ENCODE measurements at regions not wholly inside any gene's neighbourhood (a gene's known extent, or its start where the extent isn't known, plus 50 kb on each side); places are given as distances from the start of the nearest gene placed in this dataset.

DNA sequence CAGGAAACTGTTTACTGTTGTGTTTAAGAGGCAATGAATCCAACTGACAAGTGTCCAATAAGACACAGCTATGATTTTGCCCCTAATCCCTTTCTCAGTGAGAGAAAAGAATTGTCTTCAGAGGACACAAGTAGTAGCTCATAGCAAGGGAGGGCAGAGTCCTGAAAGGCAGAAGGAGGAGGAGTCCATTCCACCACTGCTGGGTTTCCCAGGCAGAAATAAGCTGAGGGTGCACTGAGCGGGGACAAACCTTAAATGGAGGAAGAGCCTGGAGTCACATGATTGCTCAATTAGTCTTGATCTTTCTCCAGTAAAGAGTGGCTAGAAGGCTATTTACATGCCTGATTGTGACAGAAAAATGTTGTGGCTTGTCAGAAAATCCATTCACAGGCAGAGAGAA lies 573.8 kb downstream of the POM121L12 start:
- H3K9ac ChIP-seq (ENCODE audit: low read length), result no peak overlapping the region
- ATAC-seq (no peak), DNase-seq (ENCODE audit: low read depth, low spot score) (no peak)
- no peak for TF ChIP-seq POLR2AphosphoS5 (IDR thresholded peaks at IDR 0.05; ENCODE audit: low read depth, low read length)
- TF ChIP-seq FOSL1 (IDR thresholded peaks at IDR 0.05; ENCODE audit: low read depth), result no peak
- POLR2A ChIA-PET, result no interaction called here
- H3K79me2 ChIP-seq (ENCODE audit: insufficient read depth, low read length), result no peaks in the 10 kb centered on the region
- no peaks in the 10 kb centered on the region for H4K20me1 ChIP-seq (ENCODE audit: insufficient read depth)
- no peaks in the 10 kb centered on the region for H3K36me3 ChIP-seq (ENCODE audit: control insufficient read depth in 1 of 2, insufficient read depth in 2 of 2, low read length in 2 of 2)
- RAD21 ChIA-PET (ENCODE audit: low non-redundant PET in 1 of 2, low total read pairs in 2 of 2, uncharacterized antibody in 2 of 2, unreplicated experiment in 2 of 2), result no interaction called here
- no peaks in the 10 kb centered on the region for H3K4me1 ChIP-seq (ENCODE audit: control insufficient read depth in 1 of 2, insufficient read depth in 2 of 2, low read length in 2 of 2)
- H3K27ac ChIP-seq (ENCODE audit: low read depth, low read length), result no peak overlapping the region
- H3K9me3 ChIP-seq (ENCODE audit: control insufficient read depth in 1 of 2, insufficient read depth in 1 of 2, low read depth in 1 of 2, low read length in 2 of 2), result peaks cover 11 to 16% of the 10 kb centered on the region in 2 experiments; a peak in 2 of 4 replicates
- no TSS peak for BruUV-seq (replicated peaks)
- H3K27me3 ChIP-seq (ENCODE audit: insufficient read depth, low read length), result no peaks in the 10 kb centered on the region
- H2AFZ ChIP-seq (ENCODE audit: low read depth, low read length, poor library complexity, severe bottlenecking), result no peak overlapping the region
- H3K9me2 ChIP-seq (ENCODE audit: insufficient read depth), result no peaks in the 10 kb centered on the region
- no peak overlapping the region for H3K4me3 ChIP-seq (replicated peaks in 1 of 2; ENCODE audit: low read depth in 1 of 2, low read length in 2 of 2)
- CTCF ChIA-PET, result no interaction called here
- intact Hi-C loops (cut with micrococcal nuclease), result no loop called here
- H3K4me2 ChIP-seq (ENCODE audit: low read length), result no peak overlapping the region

DNA sequence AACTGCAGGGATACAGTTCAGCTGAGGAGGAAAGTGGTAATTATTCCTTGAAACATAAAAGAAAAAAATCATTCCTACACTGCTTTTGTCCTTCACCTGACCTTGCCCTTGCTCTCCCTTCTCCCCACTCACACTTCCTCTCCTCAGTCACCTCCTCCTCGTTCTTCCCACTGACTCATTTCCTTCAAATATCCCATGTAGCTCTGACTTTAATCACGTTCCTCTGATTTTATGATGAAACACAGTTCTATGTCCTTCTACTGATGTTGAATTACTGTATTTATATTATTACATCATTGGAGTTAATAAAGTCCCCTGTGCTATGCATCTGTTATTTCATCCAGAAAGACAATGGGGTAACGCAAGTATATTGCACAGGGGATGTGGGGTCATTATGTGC lies 575.6 kb downstream of the POM121L12 start:
- H3K4me2 ChIP-seq (ENCODE audit: low read length), result no peak overlapping the region
- TF ChIP-seq JUND (IDR thresholded peaks at IDR 0.05) (no peak), ZBTB33 (IDR thresholded peaks at IDR 0.05; ENCODE audit: extremely low read depth, insufficient replicate concordance, low read length) (no peak), EGR1 (IDR thresholded peaks at IDR 0.05; ENCODE audit: low read depth) (no peak), SP1 (IDR thresholded peaks at IDR 0.05; ENCODE audit: low read depth) (no peak), ELF1 (IDR thresholded peaks at IDR 0.05; ENCODE audit: borderline replicate concordance, low read depth) (no peak), EZH2phosphoT487 (IDR thresholded peaks at IDR 0.05; ENCODE audit: borderline replicate concordance) (no peak), CBX3 (IDR thresholded peaks at IDR 0.05; ENCODE audit: low read depth) (no peak), RAD21 (IDR thresholded peaks at IDR 0.05; ENCODE audit: low read depth) (no peak), ATF3 (IDR thresholded peaks at IDR 0.05) (no peak), CEBPB (IDR thresholded peaks at IDR 0.05; ENCODE audit: low read depth) (no peak), FOSL1 (IDR thresholded peaks at IDR 0.05; ENCODE audit: low read depth) (no peak), SRF (IDR thresholded peaks at IDR 0.05; ENCODE audit: low read depth) (no peak), SIN3A (IDR thresholded peaks at IDR 0.05; ENCODE audit: low read depth) (no peak)
- TF ChIP-seq, protein P1, sequence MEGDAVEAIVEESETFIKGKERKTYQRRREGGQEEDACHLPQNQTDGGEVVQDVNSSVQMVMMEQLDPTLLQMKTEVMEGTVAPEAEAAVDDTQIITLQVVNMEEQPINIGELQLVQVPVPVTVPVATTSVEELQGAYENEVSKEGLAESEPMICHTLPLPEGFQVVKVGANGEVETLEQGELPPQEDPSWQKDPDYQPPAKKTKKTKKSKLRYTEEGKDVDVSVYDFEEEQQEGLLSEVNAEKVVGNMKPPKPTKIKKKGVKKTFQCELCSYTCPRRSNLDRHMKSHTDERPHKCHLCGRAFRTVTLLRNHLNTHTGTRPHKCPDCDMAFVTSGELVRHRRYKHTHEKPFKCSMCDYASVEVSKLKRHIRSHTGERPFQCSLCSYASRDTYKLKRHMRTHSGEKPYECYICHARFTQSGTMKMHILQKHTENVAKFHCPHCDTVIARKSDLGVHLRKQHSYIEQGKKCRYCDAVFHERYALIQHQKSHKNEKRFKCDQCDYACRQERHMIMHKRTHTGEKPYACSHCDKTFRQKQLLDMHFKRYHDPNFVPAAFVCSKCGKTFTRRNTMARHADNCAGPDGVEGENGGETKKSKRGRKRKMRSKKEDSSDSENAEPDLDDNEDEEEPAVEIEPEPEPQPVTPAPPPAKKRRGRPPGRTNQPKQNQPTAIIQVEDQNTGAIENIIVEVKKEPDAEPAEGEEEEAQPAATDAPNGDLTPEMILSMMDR (IDR thresholded peaks at IDR 0.05 in 2 of 3, conservative IDR thresholded peaks at IDR 0.05 in 1 of 3; ENCODE audit: borderline replicate concordance in 1 of 3, insufficient read depth in 1 of 3, low read depth in 2 of 3, low read length in 2 of 3), result no peak
- no peaks in the 10 kb centered on the region for H3K36me3 ChIP-seq (ENCODE audit: control insufficient read depth in 1 of 2, insufficient read depth in 2 of 2, low read length in 2 of 2)
- no peaks in the 10 kb centered on the region for H3K9me2 ChIP-seq (ENCODE audit: insufficient read depth)
- intact Hi-C loops (cut with micrococcal nuclease), result no loop called here
- no peak for ATAC-seq
- no peaks in the 10 kb centered on the region for H3K4me1 ChIP-seq (ENCODE audit: control insufficient read depth in 1 of 2, insufficient read depth in 2 of 2, low read length in 2 of 2)
- H2AFZ ChIP-seq (ENCODE audit: low read depth, low read length, poor library complexity, severe bottlenecking), result no peak overlapping the region
- H3K27me3 ChIP-seq (ENCODE audit: insufficient read depth, low read length), result no peaks in the 10 kb centered on the region
- H3K9ac ChIP-seq (ENCODE audit: low read length), result no peak overlapping the region
- POLR2A ChIA-PET, result no interaction called here
- no peak for DNase-seq (ENCODE audit: low read depth, low spot score)
- H3K9me3 ChIP-seq (ENCODE audit: control insufficient read depth in 1 of 2, insufficient read depth in 1 of 2, low read depth in 1 of 2, low read length in 2 of 2), result peaks cover 15 to 16% of the 10 kb centered on the region in 2 experiments; a peak in 2 of 4 replicates
- RAD21 ChIA-PET (ENCODE audit: low non-redundant PET in 1 of 2, low total read pairs in 2 of 2, uncharacterized antibody in 2 of 2, unreplicated experiment in 2 of 2), result no interaction called here
- H3K79me2 ChIP-seq (ENCODE audit: insufficient read depth, low read length), result no peaks in the 10 kb centered on the region
- H3K27ac ChIP-seq (ENCODE audit: low read depth, low read length), result no peak overlapping the region
- H3K4me3 ChIP-seq (replicated peaks in 1 of 2; ENCODE audit: low read depth in 1 of 2, low read length in 2 of 2), result no peak overlapping the region
- H4K20me1 ChIP-seq (ENCODE audit: insufficient read depth), result no peaks in the 10 kb centered on the region
- CTCF ChIA-PET, result no interaction called here
- BruUV-seq (replicated peaks), result no TSS peak

Data from HCT116 (cell line).